ENCODE measurements at regions not wholly inside any gene's neighbourhood (a gene's known extent, or its start where the extent isn't known, plus 50 kb on each side); places are given as distances from the start of the nearest gene placed in this dataset.
"Not testable (repeated sequence)": the region's sequence is repeated elsewhere in the genome, so short reads cannot be mapped to it uniquely, and the experiment has no call there.

GRCh38 chr1:273772-274171, 177.7 kb downstream of the OR4F29 start:
- not testable (repeated sequence) for H3K27me3 ChIP-seq (ENCODE audit: control insufficient read depth, insufficient read depth, low read length); H3K4me1 ChIP-seq (ENCODE audit: control insufficient read depth, insufficient read depth, low read length); H3K4me3 ChIP-seq (ENCODE audit: low read length); H3K36me3 ChIP-seq (ENCODE audit: control insufficient read depth, insufficient read depth, low read length); H3K9me3 ChIP-seq (ENCODE audit: control insufficient read depth, insufficient read depth, low read length); H3K27ac ChIP-seq (ENCODE audit: low read length); DNase-seq (ENCODE audit: low read depth, low spot score)
- no CpG with 5 or more reads among the region's 2 CpGs for WGBS (ENCODE audit: insufficient coverage, insufficient read length)

GRCh38 chr1:267815-268214, 183.7 kb downstream of the OR4F29 start:
- WGBS (ENCODE audit: insufficient coverage, insufficient read length): no CpG with 5 or more reads among the region's 5 CpGs
- peak; percentile 1 for DNase-seq (ENCODE audit: low read depth, low spot score)

More at GRCh38 chr1:267815-268214, 183.7 kb downstream of the OR4F29 start:
- not testable (repeated sequence) for H3K27me3 ChIP-seq (ENCODE audit: control insufficient read depth, insufficient read depth, low read length); H3K4me3 ChIP-seq (ENCODE audit: low read length); H3K36me3 ChIP-seq (ENCODE audit: control insufficient read depth, insufficient read depth, low read length); H3K27ac ChIP-seq (ENCODE audit: low read length); H3K9me3 ChIP-seq (ENCODE audit: control insufficient read depth, insufficient read depth, low read length); H3K4me1 ChIP-seq (ENCODE audit: control insufficient read depth, insufficient read depth, low read length)

Data from iPS DF 6.9 (cell line).